ENCODE measurements at regions not wholly inside any gene's neighbourhood (a gene's known extent, or its start where the extent isn't known, plus 50 kb on each side); places are given as distances from the start of the nearest gene placed in this dataset.
"Not testable (repeated sequence)": the region's sequence is repeated elsewhere in the genome, so short reads cannot be mapped to it uniquely, and the experiment has no call there.

- Histone ChIP-seq H3K9ac (ENCODE audit: low read length) (no peak overlapping the region), H2BK120ac (ENCODE audit: low read depth, low read length) (no peak overlapping the region), H3K4me2 (ENCODE audit: low read length, poor library complexity, severe bottlenecking) (no peak overlapping the region), H3K14ac (ENCODE audit: low read length in 2 of 2) (no peak overlapping the region), H3K79me1 (replicated peaks; ENCODE audit: low read length, poor library complexity, severe bottlenecking) (no peaks in the 10 kb centered on the region), H3K4me1 (ENCODE audit: control insufficient read depth, insufficient read depth, low read depth, low read length) (no peaks in the 10 kb centered on the region), H2BK5ac (ENCODE audit: low read depth, low read length, poor library complexity, severe bottlenecking) (no peak overlapping the region), H3K23ac (ENCODE audit: low read length in 2 of 2) (no peak overlapping the region), H3K9me3 (ENCODE audit: control insufficient read depth, low read length) (peaks cover 36% of the 10 kb centered on the region), H2BK15ac (ENCODE audit: low read depth, poor library complexity, severe bottlenecking) (no peak overlapping the region), H4K91ac (ENCODE audit: low read length) (no peak overlapping the region), H3K36me3 (ENCODE audit: control insufficient read depth in 1 of 2, insufficient read depth in 2 of 2, low read depth in 1 of 2, low read length in 2 of 2) (no peaks in the 10 kb centered on the region), H2AK5ac (ENCODE audit: low read length, severe bottlenecking) (no peak overlapping the region), H4K8ac (ENCODE audit: low read length) (no peak overlapping the region), H3K4ac (ENCODE audit: low read depth in 1 of 2, low read length in 2 of 2) (no peak overlapping the region), H2BK12ac (ENCODE audit: low read length in 2 of 2) (no peak overlapping the region), H3K4me3 (ENCODE audit: insufficient read depth in 1 of 2, low read depth in 1 of 2, low read length in 2 of 2) (no peak overlapping the region), H3K27me3 (ENCODE audit: control insufficient read depth in 1 of 2, insufficient read depth in 1 of 2, low read length in 2 of 2) (no peaks in the 10 kb centered on the region), H3K18ac (ENCODE audit: low read depth in 1 of 2, low read length in 2 of 2) (no peak overlapping the region), H2AFZ (ENCODE audit: low read depth, low read length) (no peak overlapping the region), H3K27ac (ENCODE audit: low read length, poor library complexity, severe bottlenecking) (no peak overlapping the region)
- no peak for DNase-seq
Observed at GRCh38 chrX:74049126-74049525, 196.6 kb upstream of the XIST start.

GRCh38 chrX:74034066-74034465 lies 181.6 kb upstream of the XIST start:
- not testable (repeated sequence) for DNase-seq; H3K27ac ChIP-seq (ENCODE audit: low read length, poor library complexity, severe bottlenecking); H4K91ac ChIP-seq (ENCODE audit: low read length); H4K8ac ChIP-seq (ENCODE audit: low read length); H2AK5ac ChIP-seq (ENCODE audit: low read length, severe bottlenecking); H3K36me3 ChIP-seq (ENCODE audit: control insufficient read depth in 1 of 2, insufficient read depth in 2 of 2, low read depth in 1 of 2, low read length in 2 of 2); H3K14ac ChIP-seq (ENCODE audit: low read length in 2 of 2); H3K4me3 ChIP-seq (ENCODE audit: insufficient read depth in 1 of 2, low read depth in 1 of 2, low read length in 2 of 2); H3K9ac ChIP-seq (ENCODE audit: low read length); H2BK120ac ChIP-seq (ENCODE audit: low read depth, low read length); H3K9me3 ChIP-seq (ENCODE audit: control insufficient read depth, low read length); H2BK15ac ChIP-seq (ENCODE audit: low read depth, poor library complexity, severe bottlenecking); H2BK12ac ChIP-seq (ENCODE audit: low read length in 2 of 2); H2BK5ac ChIP-seq (ENCODE audit: low read depth, low read length, poor library complexity, severe bottlenecking); H3K18ac ChIP-seq (ENCODE audit: low read depth in 1 of 2, low read length in 2 of 2); H3K27me3 ChIP-seq (ENCODE audit: control insufficient read depth in 1 of 2, insufficient read depth in 1 of 2, low read length in 2 of 2); H3K4me1 ChIP-seq (ENCODE audit: control insufficient read depth, insufficient read depth, low read depth, low read length); H3K79me1 ChIP-seq (replicated peaks; ENCODE audit: low read length, poor library complexity, severe bottlenecking); H2AFZ ChIP-seq (ENCODE audit: low read depth, low read length); H3K23ac ChIP-seq (ENCODE audit: low read length in 2 of 2); H3K4ac ChIP-seq (ENCODE audit: low read depth in 1 of 2, low read length in 2 of 2); H3K4me2 ChIP-seq (ENCODE audit: low read length, poor library complexity, severe bottlenecking)
- no CpG with 5 or more reads among the region's 1 CpG for WGBS

- not testable (repeated sequence) for H3K4me1 ChIP-seq (ENCODE audit: control insufficient read depth, insufficient read depth, low read depth, low read length); H3K27me3 ChIP-seq (ENCODE audit: control insufficient read depth in 1 of 2, insufficient read depth in 1 of 2, low read length in 2 of 2); H3K4me2 ChIP-seq (ENCODE audit: low read length, poor library complexity, severe bottlenecking); H4K8ac ChIP-seq (ENCODE audit: low read length); H2AFZ ChIP-seq (ENCODE audit: low read depth, low read length); H2BK120ac ChIP-seq (ENCODE audit: low read depth, low read length); H2BK5ac ChIP-seq (ENCODE audit: low read depth, low read length, poor library complexity, severe bottlenecking); H3K36me3 ChIP-seq (ENCODE audit: control insufficient read depth in 1 of 2, insufficient read depth in 2 of 2, low read depth in 1 of 2, low read length in 2 of 2); H3K9ac ChIP-seq (ENCODE audit: low read length); H2BK12ac ChIP-seq (ENCODE audit: low read length in 2 of 2); H3K23ac ChIP-seq (ENCODE audit: low read length in 2 of 2); DNase-seq; H3K4me3 ChIP-seq (ENCODE audit: insufficient read depth in 1 of 2, low read depth in 1 of 2, low read length in 2 of 2); H3K9me3 ChIP-seq (ENCODE audit: control insufficient read depth, low read length); H4K91ac ChIP-seq (ENCODE audit: low read length); H3K79me1 ChIP-seq (replicated peaks; ENCODE audit: low read length, poor library complexity, severe bottlenecking); H3K14ac ChIP-seq (ENCODE audit: low read length in 2 of 2); H2BK15ac ChIP-seq (ENCODE audit: low read depth, poor library complexity, severe bottlenecking); H3K27ac ChIP-seq (ENCODE audit: low read length, poor library complexity, severe bottlenecking); H2AK5ac ChIP-seq (ENCODE audit: low read length, severe bottlenecking); H3K4ac ChIP-seq (ENCODE audit: low read depth in 1 of 2, low read length in 2 of 2); H3K18ac ChIP-seq (ENCODE audit: low read depth in 1 of 2, low read length in 2 of 2)
- 98% methylated on average over 4 of the region's 7 CpGs for WGBS
Observed at GRCh38 chrX:74031527-74031926, 179.0 kb upstream of the XIST start.

- H3K79me1 ChIP-seq (replicated peaks; ENCODE audit: low read length, poor library complexity, severe bottlenecking); H3K14ac ChIP-seq (ENCODE audit: low read length in 2 of 2); H2BK120ac ChIP-seq (ENCODE audit: low read depth, low read length); DNase-seq; H2BK15ac ChIP-seq (ENCODE audit: low read depth, poor library complexity, severe bottlenecking); H2BK5ac ChIP-seq (ENCODE audit: low read depth, low read length, poor library complexity, severe bottlenecking); H4K8ac ChIP-seq (ENCODE audit: low read length); H2AFZ ChIP-seq (ENCODE audit: low read depth, low read length); H3K4me3 ChIP-seq (ENCODE audit: insufficient read depth in 1 of 2, low read depth in 1 of 2, low read length in 2 of 2); H3K23ac ChIP-seq (ENCODE audit: low read length in 2 of 2); H2BK12ac ChIP-seq (ENCODE audit: low read length in 2 of 2); H3K4ac ChIP-seq (ENCODE audit: low read depth in 1 of 2, low read length in 2 of 2); H2AK5ac ChIP-seq (ENCODE audit: low read length, severe bottlenecking); H3K27ac ChIP-seq (ENCODE audit: low read length, poor library complexity, severe bottlenecking); H3K36me3 ChIP-seq (ENCODE audit: control insufficient read depth in 1 of 2, insufficient read depth in 2 of 2, low read depth in 1 of 2, low read length in 2 of 2); H3K9ac ChIP-seq (ENCODE audit: low read length); H4K91ac ChIP-seq (ENCODE audit: low read length); H3K27me3 ChIP-seq (ENCODE audit: control insufficient read depth in 1 of 2, insufficient read depth in 1 of 2, low read length in 2 of 2); H3K18ac ChIP-seq (ENCODE audit: low read depth in 1 of 2, low read length in 2 of 2); H3K4me1 ChIP-seq (ENCODE audit: control insufficient read depth, insufficient read depth, low read depth, low read length); H3K4me2 ChIP-seq (ENCODE audit: low read length, poor library complexity, severe bottlenecking); H3K9me3 ChIP-seq (ENCODE audit: control insufficient read depth, low read length): not testable (repeated sequence)
- no CpG with 5 or more reads among the region's 1 CpG for WGBS
Observed at GRCh38 chrX:74030766-74031165, 178.3 kb upstream of the XIST start.

Data from mesenchymal stem cell (in vitro differentiated cells and primary cell).